ENCODE measurements at regions not wholly inside any gene's neighbourhood (a gene's known extent, or its start where the extent isn't known, plus 50 kb on each side); places are given as distances from the start of the nearest gene placed in this dataset.
"Not testable (repeated sequence)": the region's sequence is repeated elsewhere in the genome, so short reads cannot be mapped to it uniquely, and the experiment has no call there.

GRCh38 chr7:115789901-115790300 is 240.7 kb downstream of the TFEC start:
- DNase-seq = no peak

DNA sequence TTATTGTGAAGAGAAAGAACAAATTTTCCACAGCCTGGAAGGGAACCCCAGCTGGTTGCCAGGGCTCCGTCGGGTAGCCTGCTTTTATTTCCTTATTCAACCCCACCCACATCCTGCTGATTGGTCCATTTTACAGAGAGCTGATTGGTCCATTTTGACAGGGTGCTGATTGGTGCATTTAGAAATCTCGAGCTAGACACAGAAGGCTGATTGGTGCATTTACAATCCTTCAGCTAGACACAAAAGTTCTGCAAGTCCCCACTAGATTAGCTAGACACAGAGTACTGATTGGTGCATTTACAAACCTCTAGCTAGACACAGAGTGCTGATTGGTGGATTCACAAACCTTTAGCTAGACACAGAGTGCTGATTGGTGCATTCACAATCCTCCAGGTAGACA is 241.1 kb downstream of the TFEC start:
- not testable (repeated sequence) for DNase-seq

DNA sequence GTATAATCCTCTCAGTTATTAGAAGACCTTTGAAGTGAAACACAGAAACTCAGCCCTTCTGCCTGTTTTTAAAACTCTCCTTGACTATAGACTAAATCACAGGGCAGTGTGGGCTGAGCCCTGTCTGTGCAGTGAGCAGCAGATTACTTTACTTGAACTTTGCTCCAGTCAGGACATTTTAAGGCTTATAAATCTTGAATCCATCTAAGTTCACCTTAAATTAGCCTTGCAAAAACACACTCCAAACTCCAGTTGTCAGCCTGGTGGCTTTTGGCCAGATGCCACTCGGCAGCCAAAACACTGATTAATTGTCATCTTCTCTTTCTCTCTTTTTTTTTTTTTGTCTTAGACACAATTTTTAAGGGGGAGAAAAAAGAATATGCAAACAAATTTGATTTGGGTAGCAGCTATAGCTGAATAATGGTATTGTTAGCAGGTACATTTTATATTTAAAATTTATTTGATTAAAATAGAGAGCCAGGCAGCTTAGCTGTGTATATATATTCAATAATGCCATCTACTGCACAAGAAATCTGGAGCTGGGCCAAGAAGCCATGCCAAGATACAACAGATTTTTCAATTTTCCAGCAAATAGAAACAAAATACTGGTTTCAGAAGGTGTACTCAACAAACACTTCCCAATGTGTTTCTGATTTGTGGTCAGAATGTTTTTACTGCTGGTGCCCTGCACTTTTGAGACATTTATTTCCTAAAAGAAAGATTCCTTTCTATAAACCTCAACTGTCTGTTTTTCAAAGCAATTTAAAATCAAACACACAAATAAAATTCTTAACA is 247.7 kb downstream of the TFEC start:
- peak; percentile 42 for DNase-seq

- DNase-seq = no peak
Measured at GRCh38 chr7:115779561-115779960, 251.0 kb downstream of the TFEC start.

- DNase-seq = no peak
Measured at GRCh38 chr7:115775981-115776380, 254.6 kb downstream of the TFEC start.

DNA sequence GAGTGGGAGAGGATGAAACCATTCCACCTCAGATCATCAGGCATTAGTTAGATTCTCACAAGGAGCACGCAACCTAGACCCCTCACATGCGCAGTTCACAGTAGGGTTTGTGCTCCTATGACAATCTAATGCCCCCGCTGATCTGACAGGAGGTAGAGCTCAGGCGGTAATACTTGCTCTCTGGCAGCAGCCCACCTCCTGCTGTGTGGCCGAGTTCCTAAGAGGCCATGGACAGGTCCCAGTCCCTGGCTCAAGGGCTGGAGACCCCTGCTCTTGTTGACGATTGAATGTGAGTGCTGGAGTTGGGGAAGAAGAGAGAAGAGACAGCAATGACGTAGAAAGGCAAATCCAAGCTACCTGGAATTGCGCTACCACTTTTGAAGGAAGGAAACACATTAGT is 267.2 kb downstream of the TFEC start:
- DNase-seq = no peak

DNA sequence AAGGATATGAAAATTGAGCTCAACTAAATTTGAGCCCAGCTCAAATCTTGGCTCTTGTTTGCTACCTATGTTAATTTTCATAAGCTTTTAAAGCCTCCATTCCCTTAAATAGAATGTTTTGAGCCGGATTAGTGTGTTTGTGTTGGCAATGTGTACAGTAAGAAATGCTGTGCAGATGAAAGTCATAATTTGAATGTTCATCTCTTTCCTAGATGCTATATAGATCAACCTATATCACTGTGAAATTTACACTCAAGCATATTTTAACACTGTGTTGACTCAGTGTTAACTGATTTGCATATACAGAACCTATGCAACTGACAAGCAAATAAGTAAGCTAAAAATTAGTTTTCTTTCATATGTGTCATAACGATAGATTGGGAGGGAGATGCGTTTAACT is 272.5 kb downstream of the TFEC start:
- no peak for DNase-seq

DNA sequence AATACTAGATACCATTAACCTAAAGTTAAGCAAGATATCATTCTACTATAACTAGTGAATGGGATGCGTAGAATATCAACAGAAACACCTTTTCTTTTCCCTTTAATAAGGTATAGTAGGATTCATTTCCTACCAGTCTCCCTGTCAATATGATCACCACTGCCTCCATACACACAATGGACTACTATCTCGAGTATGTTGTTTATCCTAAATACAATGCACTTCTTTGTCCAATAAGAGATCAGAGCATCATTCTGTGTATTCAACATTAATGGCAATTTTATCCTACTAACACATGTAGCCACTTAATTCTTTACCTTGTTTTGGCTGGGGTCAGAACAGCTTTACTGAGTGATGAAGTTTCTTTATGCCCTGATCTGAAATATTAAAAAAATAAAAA is 276.3 kb downstream of the TFEC start:
- no peak for DNase-seq

GRCh38 chr7:115749924-115750323 is 280.6 kb downstream of the TFEC start:
- DNase-seq = no peak

DNA sequence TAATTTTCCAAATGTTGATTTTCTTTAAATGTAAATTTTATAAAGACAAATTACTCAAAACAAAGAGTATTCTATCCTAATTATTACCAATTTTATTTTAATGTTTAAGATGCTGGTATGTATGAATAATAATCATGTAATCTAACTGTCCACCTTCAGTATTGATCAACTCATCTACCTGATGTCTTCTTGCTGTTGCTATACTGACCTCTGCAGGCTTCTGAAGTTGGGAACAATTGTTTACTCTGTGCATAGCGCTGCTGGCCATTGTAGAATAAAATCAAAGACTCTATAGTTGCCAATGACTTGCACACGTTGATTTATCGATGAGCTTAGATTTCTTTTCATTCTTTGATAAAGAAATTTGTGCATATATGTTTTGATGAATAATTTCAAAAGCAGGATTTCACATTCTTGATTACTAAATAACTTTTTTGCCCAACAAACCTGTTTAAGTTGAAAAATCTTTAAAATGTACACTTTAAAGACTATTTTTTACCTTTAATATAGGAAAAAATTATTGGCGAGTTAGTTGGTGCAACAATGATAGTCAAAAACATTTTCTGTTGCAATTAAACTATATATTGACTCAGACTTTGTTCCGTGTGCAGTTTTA is 282.3 kb downstream of the TFEC start:
- no peak for DNase-seq

GRCh38 chr7:115747174-115747573 is 283.4 kb downstream of the TFEC start:
- no peak for DNase-seq

DNA sequence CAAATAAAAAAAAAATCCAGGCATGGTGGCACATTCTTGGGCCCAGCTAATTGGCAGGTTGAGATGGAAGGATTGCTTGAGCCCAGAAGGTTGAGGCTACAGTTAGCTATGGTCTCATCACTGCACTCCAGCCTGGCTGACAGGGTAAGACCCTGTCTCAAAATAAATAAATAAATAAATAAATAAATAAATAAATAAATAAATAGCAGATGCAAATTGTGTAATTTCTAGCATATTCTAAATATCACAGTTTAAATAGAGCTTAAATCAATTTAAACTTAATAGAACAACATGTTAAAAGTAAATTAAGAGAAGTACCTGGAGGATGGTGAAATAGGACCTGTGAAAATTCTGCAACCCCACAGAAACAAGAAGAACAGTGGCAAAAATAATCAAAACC is 290.5 kb downstream of the TFEC start:
- no peak for DNase-seq

DNA sequence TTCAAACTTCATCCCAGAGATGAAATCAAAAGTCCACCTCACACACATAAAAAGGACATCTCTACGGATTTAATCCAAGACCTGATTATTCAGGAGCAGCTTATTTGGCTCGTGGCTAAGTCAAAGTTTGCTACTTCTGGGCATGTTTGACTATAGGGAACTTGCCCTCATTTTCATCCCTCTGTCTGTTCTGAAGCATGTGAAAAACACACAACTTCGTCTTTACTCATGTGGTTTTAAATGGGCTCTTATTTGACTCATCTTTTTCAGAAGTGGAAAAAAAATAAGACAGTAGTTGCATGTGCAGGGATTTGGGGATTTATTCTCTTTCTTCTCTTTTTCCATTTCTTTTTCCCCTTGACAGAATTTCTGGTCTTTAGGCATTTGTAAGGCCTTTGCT is 295.9 kb downstream of the TFEC start:
- DNase-seq = no peak

DNA sequence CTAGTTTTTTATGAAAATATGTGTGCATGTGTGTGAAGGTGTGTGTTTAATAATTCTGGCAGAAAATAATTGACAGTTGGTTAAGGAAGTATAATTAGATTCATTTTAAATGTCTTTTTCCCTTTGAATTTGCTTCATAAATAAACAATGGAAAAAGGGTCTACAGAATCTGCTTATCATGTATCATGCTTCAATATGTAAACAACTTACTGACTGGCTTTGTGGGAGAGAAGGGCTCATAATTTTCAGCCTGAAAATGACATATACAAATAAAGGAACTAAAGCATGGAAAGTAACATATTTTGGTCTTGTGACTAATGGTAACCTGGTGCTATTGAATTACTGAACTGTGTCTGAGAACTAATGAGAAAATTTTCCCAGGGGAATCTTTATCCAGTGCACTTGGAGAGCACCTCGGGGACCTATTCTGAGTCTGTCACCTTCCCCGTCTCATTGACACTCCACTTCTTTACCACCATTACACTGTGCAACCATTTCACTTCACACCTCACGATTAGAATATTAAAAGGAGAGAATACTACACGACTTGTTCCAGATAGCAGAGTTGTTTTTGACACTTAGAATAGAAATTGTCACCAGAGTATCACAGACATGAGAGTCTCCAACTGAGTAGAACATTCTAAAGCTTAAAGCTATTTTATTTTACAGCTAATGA is 298.6 kb downstream of the TFEC start:
- no peak for DNase-seq

GRCh38 chr7:115728518-115728917 is 302.0 kb downstream of the TFEC start:
- no peak for DNase-seq

DNA sequence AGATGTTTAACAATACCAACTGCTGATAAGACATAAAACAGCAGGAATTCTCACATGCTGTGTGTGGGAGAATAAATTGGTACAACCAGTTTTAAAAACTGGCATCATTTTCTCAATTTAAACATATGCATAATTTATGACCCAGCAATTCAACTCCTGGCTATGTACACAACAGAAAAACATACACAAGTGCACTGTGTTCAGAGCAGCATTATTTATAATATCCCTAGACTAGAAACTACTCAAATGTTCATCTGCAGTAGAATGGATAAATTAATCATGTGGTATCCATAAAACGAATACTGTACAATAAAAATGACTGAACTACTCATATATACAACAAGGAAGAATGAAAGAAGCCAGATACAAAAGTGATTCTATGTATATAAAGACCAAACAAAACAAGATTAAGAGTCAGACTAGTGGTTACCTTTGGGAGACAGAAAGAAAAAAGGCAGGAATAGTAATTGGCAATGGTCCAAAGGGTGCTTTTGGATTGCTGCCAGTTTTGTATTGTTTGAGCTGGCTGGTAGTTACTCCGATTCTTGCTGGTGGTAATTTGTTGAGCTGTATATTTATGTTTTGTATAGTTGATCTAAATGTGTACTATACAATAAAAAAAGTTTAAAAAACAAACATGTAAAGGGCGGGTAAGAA is 306.0 kb downstream of the TFEC start:
- no peak for DNase-seq

DNA sequence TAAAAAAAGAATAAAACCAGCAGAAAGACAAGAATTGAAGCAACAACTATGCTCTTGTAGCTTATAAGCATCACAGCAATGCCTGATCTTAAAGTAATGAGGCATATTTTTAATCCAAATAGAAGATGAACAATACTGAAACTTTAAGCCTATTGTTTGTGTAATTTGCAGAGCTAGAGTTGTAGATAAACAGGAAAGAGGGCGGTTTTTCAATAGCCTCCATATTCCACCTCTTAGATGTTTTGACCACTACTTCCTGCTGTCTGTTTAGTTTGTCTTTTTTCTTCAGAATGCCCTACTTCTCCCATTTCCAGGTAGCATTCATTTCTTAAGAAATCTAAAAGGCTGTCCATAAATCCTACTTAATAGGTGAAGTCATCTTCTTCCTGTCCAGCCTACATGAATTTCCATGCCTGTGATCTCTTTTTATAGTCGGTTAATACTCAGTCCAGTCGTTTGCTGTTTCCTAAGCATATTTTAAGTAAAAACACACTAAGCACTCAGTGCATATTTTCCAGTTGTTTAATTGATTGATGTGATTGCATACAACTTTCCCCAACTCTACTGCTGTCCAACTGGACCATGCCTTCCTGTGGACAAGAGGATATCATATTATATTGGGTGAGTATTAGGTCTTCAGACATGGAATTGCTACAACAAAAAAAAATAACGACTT is 308.1 kb downstream of the TFEC start:
- DNase-seq = no peak

DNA sequence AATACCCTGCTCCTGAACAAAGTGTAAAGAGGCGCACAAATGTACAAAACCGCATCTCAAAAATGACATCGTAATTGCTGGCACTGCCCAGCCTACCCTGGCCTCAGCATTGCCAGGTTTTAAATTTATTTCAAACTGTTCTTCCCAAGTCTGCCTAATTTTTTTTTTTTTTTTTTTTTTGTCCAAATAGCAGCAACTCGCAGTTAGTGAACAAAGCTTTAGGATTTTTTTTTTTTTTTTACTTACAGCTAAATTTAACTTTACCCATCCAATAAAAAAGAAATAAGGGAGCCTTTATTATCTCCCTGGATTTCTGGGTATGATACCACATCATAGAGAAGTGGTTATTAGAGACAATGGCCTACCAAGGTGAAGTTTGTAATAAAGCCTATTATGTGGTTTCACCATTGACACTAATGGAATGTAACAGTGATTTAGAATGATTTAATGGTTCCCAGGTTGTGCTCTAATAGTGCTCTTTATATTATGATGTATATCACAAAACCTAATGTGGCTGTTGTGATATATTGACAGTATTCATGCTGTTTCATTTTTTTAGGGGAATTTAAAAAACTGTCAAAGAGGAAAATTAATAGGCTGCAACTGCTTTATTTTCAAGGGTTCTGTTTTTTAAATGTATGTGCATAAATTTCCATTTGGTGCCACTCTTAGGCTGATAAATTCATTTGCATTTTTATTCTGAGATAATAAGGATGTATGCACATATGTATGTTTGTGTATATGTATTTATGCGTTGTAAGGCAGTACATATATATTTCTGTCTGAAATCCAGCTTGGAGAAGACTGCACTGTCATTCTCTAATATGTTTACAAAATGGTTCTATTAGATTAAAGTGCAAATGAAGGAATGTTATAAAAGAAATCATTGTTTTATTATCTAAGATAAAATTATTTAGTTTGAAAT is 309.0 kb downstream of the TFEC start:
- DNase-seq = no peak

DNA sequence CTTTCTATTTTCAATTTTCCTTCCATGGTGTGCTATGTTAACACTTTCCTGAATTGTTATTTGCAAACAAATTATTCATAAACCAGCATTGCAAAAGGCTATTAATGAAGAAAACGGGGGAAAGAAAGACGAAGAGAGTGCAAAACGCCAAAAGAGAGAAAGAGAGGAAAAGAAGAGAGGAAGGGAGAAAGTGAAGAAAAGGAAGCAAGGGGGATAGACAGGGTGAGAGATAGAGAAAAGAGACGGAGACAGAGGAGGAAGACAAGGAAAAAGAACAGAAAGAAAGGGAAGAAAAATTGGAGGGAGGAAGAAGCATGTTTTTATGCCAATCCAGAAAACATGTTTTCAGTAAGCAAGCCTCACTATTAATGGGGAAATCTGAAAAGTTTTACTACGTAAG is 310.6 kb downstream of the TFEC start:
- DNase-seq = no peak

GRCh38 chr7:115709664-115710063 is 320.9 kb downstream of the TFEC start:
- no peak for DNase-seq

- DNase-seq = no peak
Measured at GRCh38 chr7:115708013-115708341, 322.6 kb downstream of the TFEC start.

Data from NCI-H524 treated with DMSO at 0.1 percent for 48 hours (cell line).